DND-41 (cell line): ENCODE measurements at regions not wholly inside any gene's neighbourhood (a gene's known extent, or its start where the extent isn't known, plus 50 kb on each side); places are given as distances from the start of the nearest gene placed in this dataset.

ENCODE experiments used
- ATAC-seq: fragments of 200-7000 bp; cut with Tn5 transposase; 3 replicates; pipeline ENCODE4 v1.9.1; 2021; ENCODE audit warnings: low read depth; ENCODE audit not compliant: insufficient read depth
- DNase-seq: peaks from one replicate; pipeline ENCODE4 v3.0.0-alpha.2; 2020
- H2AFZ ChIP-seq: 2 replicates; pipeline ENCODE4 v1.6.0; 2012; ENCODE audit warnings: low read depth, low read length
- H3K27ac ChIP-seq: 2 replicates; pipeline ENCODE4 v1.5.1; 2012; ENCODE audit warnings: low read length, inconsistent platforms
- H3K27me3 ChIP-seq: fragments of 200-600 bp; sonication (generic); 2 replicates; pipeline ENCODE4 v1.6.0; 2012; ENCODE audit warnings: low read length, mild to moderate bottlenecking, inconsistent platforms; ENCODE audit not compliant: insufficient read depth, poor library complexity
- H3K36me3 ChIP-seq: 2 replicates; pipeline ENCODE4 v1.5.1; 2012; ENCODE audit warnings: low read length, inconsistent platforms; ENCODE audit not compliant: insufficient read depth
- H3K4me1 ChIP-seq: 2 replicates; pipeline ENCODE4 v1.5.1; 2012; ENCODE audit warnings: mild to moderate bottlenecking, low read length; ENCODE audit not compliant: insufficient read depth
- H3K4me2 ChIP-seq: 2 replicates; pipeline ENCODE4 v1.6.0; 2012; ENCODE audit warnings: mild to moderate bottlenecking, moderate library complexity, low read length, inconsistent platforms; ENCODE audit not compliant: insufficient read depth
- H3K4me3 ChIP-seq, 2 experiments: fragments of 200-600 bp in 1 of 2; shearing (Covaris generic) in 1 of 2; 2 replicates each; pipeline ENCODE4 v1.5.1; 2012 to 2016; ENCODE audit warnings: inconsistent platforms in 2 of 2, low read length in 2 of 2, mild to moderate bottlenecking in 2 of 2, low read depth in 1 of 2, moderate library complexity in 1 of 2
- H3K79me2 ChIP-seq: 2 replicates; pipeline ENCODE4 v1.6.0; 2012; ENCODE audit warnings: low read length, inconsistent platforms; ENCODE audit not compliant: insufficient read depth
- H3K9ac ChIP-seq: 2 replicates; pipeline ENCODE4 v1.6.0; 2012; ENCODE audit warnings: low read depth, mild to moderate bottlenecking, inconsistent platforms, low read length, moderate library complexity
- H3K9me3 ChIP-seq: 2 replicates; pipeline ENCODE4 v1.5.1; 2012; ENCODE audit warnings: low read length, moderate library complexity, mild to moderate bottlenecking, inconsistent platforms; ENCODE audit not compliant: insufficient read depth, severe bottlenecking
- H4K20me1 ChIP-seq: 2 replicates; pipeline ENCODE4 v1.6.0; 2012; ENCODE audit warnings: low read length; ENCODE audit not compliant: insufficient read depth
- CTCF ChIP-seq: IDR thresholded peaks from 2 replicates; pipeline ENCODE4 v1.5.1; 2012; ENCODE audit warnings: borderline replicate concordance, low read length, moderate library complexity, mild to moderate bottlenecking; ENCODE audit not compliant: poor library complexity, severe bottlenecking; ENCODE audit errors: extremely low read depth
- EZH2 ChIP-seq: IDR thresholded peaks from 3 replicates; pipeline ENCODE4 v1.6.1; 2012; ENCODE audit warnings: borderline replicate concordance, low read depth, mild to moderate bottlenecking, moderate library complexity, low read length, inconsistent platforms; ENCODE audit not compliant: severe bottlenecking

DNA sequence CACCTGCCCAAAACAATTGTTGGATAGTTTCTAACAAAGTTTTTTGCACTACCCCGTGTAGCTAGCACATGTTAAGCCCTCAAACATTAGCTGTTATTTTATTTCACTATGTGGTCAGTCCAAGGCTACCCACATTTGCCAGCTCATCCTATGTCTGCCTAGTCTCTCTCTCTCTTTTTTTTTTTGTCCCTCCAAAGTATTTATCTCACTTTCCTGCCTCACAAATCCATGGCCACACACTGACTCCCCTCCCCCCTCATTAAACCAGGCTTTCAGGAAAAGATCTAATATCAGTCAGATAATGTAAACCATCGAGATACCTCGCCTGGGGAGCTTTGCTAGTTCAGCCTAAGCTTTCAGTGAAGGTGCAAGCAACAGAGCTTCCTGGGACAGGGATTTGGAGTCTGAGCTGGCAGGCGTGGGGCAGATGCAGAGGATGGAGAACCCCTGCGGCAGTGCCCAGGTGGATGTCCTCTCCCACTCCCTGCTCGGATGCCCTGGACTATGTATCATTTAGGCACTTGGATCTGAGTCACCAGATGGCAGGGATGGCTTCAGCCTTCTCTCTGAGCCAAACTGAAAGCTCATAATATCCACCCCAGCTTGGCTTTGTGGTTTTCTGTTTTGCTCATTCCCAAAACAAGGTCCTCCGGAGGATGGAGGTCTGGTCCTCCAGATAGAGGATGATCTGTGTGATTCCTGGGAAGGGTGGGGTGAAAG, 73.7 kb upstream of the FOXF1 start:
- DNase-seq (no peak), ATAC-seq (no peak)
- H3K27ac ChIP-seq: no peak overlapping the region
- H3K79me2 ChIP-seq: no peaks in the 10 kb centered on the region
- H3K4me3 ChIP-seq: no peak overlapping the region
- no peaks in the 10 kb centered on the region; the same call in 1 of the 2 replicates for H4K20me1 ChIP-seq
- no peak overlapping the region for H2AFZ ChIP-seq
- H3K27me3 ChIP-seq: no peaks in the 10 kb centered on the region
- no peak overlapping the region for H3K4me2 ChIP-seq
- no peaks in the 10 kb centered on the region for H3K36me3 ChIP-seq
- no peaks in the 10 kb centered on the region for H3K9me3 ChIP-seq
- H3K9ac ChIP-seq: no peak overlapping the region
- no peak for TF ChIP-seq EZH2
- no peak for TF ChIP-seq CTCF
- H3K4me1 ChIP-seq: no peaks in the 10 kb centered on the region

DNA sequence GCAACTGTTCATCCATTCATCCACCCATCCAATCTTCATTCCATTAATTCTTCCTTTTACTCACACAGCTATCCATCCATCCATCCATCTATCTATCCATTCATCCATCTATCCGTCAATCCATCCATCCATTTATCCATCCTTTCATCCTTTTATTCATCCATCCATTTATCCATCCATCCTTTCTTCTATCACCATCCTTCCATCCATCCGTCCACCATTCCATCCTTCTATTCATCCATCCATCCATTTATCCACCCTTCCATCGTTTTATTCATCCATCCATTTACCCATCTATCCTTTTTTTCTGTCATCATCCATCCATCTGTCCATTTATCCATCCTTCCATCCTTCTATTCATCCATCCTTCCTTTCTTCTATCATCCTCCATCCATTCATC, 73.0 kb upstream of the FOXF1 start:
- DNase-seq (no peak), ATAC-seq (no peak)
- no peak for TF ChIP-seq EZH2
- TF ChIP-seq CTCF: no peak
- H3K27me3 ChIP-seq: no peaks in the 10 kb centered on the region
- H3K9ac ChIP-seq: no peak overlapping the region
- no peaks in the 10 kb centered on the region for H3K36me3 ChIP-seq
- no peaks in the 10 kb centered on the region for H3K9me3 ChIP-seq
- H3K27ac ChIP-seq: no peak overlapping the region
- H3K79me2 ChIP-seq: no peaks in the 10 kb centered on the region
- no peak overlapping the region for H3K4me2 ChIP-seq
- no peak overlapping the region for H2AFZ ChIP-seq
- no peak overlapping the region for H3K4me3 ChIP-seq
- no peaks in the 10 kb centered on the region for H3K4me1 ChIP-seq
- no peaks in the 10 kb centered on the region for H4K20me1 ChIP-seq

GRCh38 chr16:86442703-86443102, 67.6 kb upstream of the FOXF1 start:
- TF ChIP-seq CTCF (no peak), EZH2 (no peak)
- H3K9me3 ChIP-seq: no peaks in the 10 kb centered on the region
- H3K4me3 ChIP-seq: no peak overlapping the region
- H4K20me1 ChIP-seq: no peaks in the 10 kb centered on the region
- no peak overlapping the region for H3K9ac ChIP-seq
- no peak for ATAC-seq
- no peak for DNase-seq
- H3K4me1 ChIP-seq: no peaks in the 10 kb centered on the region
- H3K4me2 ChIP-seq: no peak overlapping the region
- no peak overlapping the region for H2AFZ ChIP-seq
- H3K79me2 ChIP-seq: no peaks in the 10 kb centered on the region
- H3K36me3 ChIP-seq: no peaks in the 10 kb centered on the region
- H3K27ac ChIP-seq: no peak overlapping the region
- H3K27me3 ChIP-seq: peaks cover 9% of the 10 kb centered on the region
